Tibial nerve (tissue), 4 donors: ENCODE measurements at regions not wholly inside any gene's neighbourhood (a gene's known extent, or its start where the extent isn't known, plus 50 kb on each side); places are given as distances from the start of the nearest gene placed in this dataset.

Source experiments
- DNase-seq, 2 donors: peaks; one replicate each; pipeline ENCODE4 v3.0.0-alpha.2; 2019; ENCODE audit warnings: low spot score in 2 of 2
- H3K27ac ChIP-seq, 4 donors: fragments of 200-600 bp; sonication (generic) in 3 of 4; one replicate each; pipeline ENCODE4 v1.5.1; 2017 to 2019; ENCODE audit warnings: mild to moderate bottlenecking in 1 of 4
- H3K27me3 ChIP-seq, 2 donors: fragments of 200-600 bp; sonication (generic) in 1 of 2; one replicate each; pipeline versions ENCODE4 v1.5.1 to v1.6.0; 2017 to 2019
- H3K36me3 ChIP-seq, 3 donors: fragments of 200-600 bp; sonication (generic); one replicate each; pipeline ENCODE4 v1.5.1; 2018 to 2019
- H3K4me1 ChIP-seq, 4 donors: fragments of 200-600 bp; sonication (generic) in 3 of 4; one replicate each; pipeline ENCODE4 v1.5.1; 2017 to 2019
- H3K4me3 ChIP-seq, 4 donors: fragments of 200-600 bp; sonication (generic) in 3 of 4; one replicate each; pipeline ENCODE4 v1.5.1; 2017 to 2019; ENCODE audit warnings: mild to moderate bottlenecking in 1 of 4, moderate library complexity in 1 of 4
- H3K9me3 ChIP-seq, 4 donors: fragments of 200-600 bp; sonication (generic) in 3 of 4; one replicate each; pipeline ENCODE4 v1.5.1; 2017 to 2019
- EP300 ChIP-seq, 2 donors: sonication (generic); formaldehyde crosslinking; IDR thresholded peaks; one replicate each; pipeline ENCODE4 v1.6.1; 2017; ENCODE audit warnings: antibody characterized with exemption in 2 of 2, mild to moderate bottlenecking in 1 of 2
- POLR2A ChIP-seq, 2 donors: fragments of 450-650 bp; IDR thresholded peaks; one replicate each; pipeline ENCODE4 v1.6.1; 2017; ENCODE audit warnings: antibody characterized with exemption in 2 of 2, mild to moderate bottlenecking in 2 of 2, moderate library complexity in 2 of 2
- WGBS, 2 donors: methylation state at CpG; one replicate each; pipeline ENCODE4 v1.1.5; 2018; 5-methylcytosine and 5-hydroxymethylcytosine counted together
- TF ChIP-seq, protein P1 (sequence below), 5 experiments: fragments of 200-600 bp in 3 of 5; fragments of 450-650 bp in 2 of 5; sonication (generic) in 3 of 5; IDR thresholded peaks; one replicate each; pipeline ENCODE4 v1.5.1; 2016 to 2019; ENCODE audit warnings: antibody characterized with exemption in 5 of 5, mild to moderate bottlenecking in 3 of 5, moderate library complexity in 2 of 5

DNA sequence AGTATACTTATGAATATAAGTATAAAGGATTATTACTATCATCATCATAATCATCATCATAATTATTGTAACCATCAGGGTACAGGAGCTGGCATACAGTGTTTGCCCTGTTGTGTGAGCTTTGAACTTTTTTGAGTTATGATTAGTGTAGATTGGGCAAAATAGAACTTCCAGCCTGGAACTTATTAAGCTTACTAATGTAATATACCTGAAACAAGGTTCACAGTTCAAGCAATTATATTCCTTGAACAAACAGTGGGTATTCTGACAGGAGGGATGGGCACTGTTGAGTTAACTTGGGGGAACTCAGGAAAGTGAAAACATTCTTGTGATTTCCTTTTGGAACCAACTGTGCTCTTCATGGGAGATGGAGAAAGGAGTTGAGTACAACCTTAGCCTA is 680.0 kb downstream of the DOK5 start:
- TF ChIP-seq, protein P1, sequence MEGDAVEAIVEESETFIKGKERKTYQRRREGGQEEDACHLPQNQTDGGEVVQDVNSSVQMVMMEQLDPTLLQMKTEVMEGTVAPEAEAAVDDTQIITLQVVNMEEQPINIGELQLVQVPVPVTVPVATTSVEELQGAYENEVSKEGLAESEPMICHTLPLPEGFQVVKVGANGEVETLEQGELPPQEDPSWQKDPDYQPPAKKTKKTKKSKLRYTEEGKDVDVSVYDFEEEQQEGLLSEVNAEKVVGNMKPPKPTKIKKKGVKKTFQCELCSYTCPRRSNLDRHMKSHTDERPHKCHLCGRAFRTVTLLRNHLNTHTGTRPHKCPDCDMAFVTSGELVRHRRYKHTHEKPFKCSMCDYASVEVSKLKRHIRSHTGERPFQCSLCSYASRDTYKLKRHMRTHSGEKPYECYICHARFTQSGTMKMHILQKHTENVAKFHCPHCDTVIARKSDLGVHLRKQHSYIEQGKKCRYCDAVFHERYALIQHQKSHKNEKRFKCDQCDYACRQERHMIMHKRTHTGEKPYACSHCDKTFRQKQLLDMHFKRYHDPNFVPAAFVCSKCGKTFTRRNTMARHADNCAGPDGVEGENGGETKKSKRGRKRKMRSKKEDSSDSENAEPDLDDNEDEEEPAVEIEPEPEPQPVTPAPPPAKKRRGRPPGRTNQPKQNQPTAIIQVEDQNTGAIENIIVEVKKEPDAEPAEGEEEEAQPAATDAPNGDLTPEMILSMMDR (IDR thresholded peaks at IDR 0.05) = no peak
- TF ChIP-seq POLR2A (IDR thresholded peaks at IDR 0.05) = no peak
- no peak for TF ChIP-seq EP300 (IDR thresholded peaks at IDR 0.05)
- Histone ChIP-seq H3K4me3 (no peak overlapping the region), H3K27me3 (no peaks in the 10 kb centered on the region), H3K27ac (no peak overlapping the region), H3K36me3 (no peaks in the 10 kb centered on the region), H3K9me3 (peaks cover 0 to 14% (median 0%) of the 10 kb centered on the region in 4 donors), H3K4me1 (peaks cover 0 to 4% (median 0%) of the 10 kb centered on the region in 4 donors)
- no peak for DNase-seq

- TF ChIP-seq EP300 (IDR thresholded peaks at IDR 0.05) (no peak), POLR2A (IDR thresholded peaks at IDR 0.05) (no peak)
- TF ChIP-seq, protein P1 (IDR thresholded peaks at IDR 0.05) = no peak
- peaks cover 0 to 4% (median 0%) of the 10 kb centered on the region in 4 donors for H3K4me1 ChIP-seq
- no peak overlapping the region for H3K4me3 ChIP-seq
- DNase-seq = no peak
- no peaks in the 10 kb centered on the region for H3K27me3 ChIP-seq
- H3K9me3 ChIP-seq = peaks cover 0 to 5% (median 0%) of the 10 kb centered on the region in 4 donors
- H3K27ac ChIP-seq = no peak overlapping the region
- WGBS, 2 donors = 25 to 27% methylated on average over 3 of the region's 3 CpGs
- H3K36me3 ChIP-seq = no peaks in the 10 kb centered on the region
Observed at GRCh38 chr20:55153001-55153645, 677.7 kb downstream of the DOK5 start.

GRCh38 chr20:55151171-55151570 is 675.8 kb downstream of the DOK5 start:
- H3K27me3 ChIP-seq = no peaks in the 10 kb centered on the region
- H3K4me1 ChIP-seq = peaks cover 0 to 4% (median 0%) of the 10 kb centered on the region in 4 donors
- no peak for DNase-seq
- 15 to 17% methylated on average over 4 of the region's 4 CpGs for WGBS, 2 donors
- H3K9me3 ChIP-seq = no peaks in the 10 kb centered on the region
- no peaks in the 10 kb centered on the region for H3K36me3 ChIP-seq
- no peak overlapping the region for H3K27ac ChIP-seq
- TF ChIP-seq EP300 (IDR thresholded peaks at IDR 0.05) = no peak
- no peak overlapping the region for H3K4me3 ChIP-seq

GRCh38 chr20:55143601-55144000 is 668.2 kb downstream of the DOK5 start:
- TF ChIP-seq EP300 (IDR thresholded peaks at IDR 0.05) (no peak), POLR2A (IDR thresholded peaks at IDR 0.05) (no peak)
- TF ChIP-seq, protein P1 (IDR thresholded peaks at IDR 0.05) = no peak
- Histone ChIP-seq H3K27ac (no peak overlapping the region), H3K9me3 (no peaks in the 10 kb centered on the region), H3K36me3 (no peaks in the 10 kb centered on the region), H3K4me3 (no peak overlapping the region), H3K4me1 (no peaks in the 10 kb centered on the region), H3K27me3 (no peaks in the 10 kb centered on the region)
- DNase-seq = no peak

- no peaks in the 10 kb centered on the region for H3K9me3 ChIP-seq
- no peak overlapping the region for H3K4me3 ChIP-seq
- 67 to 71% methylated on average over 5 of the region's 5 CpGs for WGBS, 2 donors
- TF ChIP-seq, protein P1 (IDR thresholded peaks at IDR 0.05) = no peak
- TF ChIP-seq EP300 (IDR thresholded peaks at IDR 0.05) (no peak), POLR2A (IDR thresholded peaks at IDR 0.05) (no peak)
- no peaks in the 10 kb centered on the region for H3K4me1 ChIP-seq
- DNase-seq = no peak
- no peaks in the 10 kb centered on the region for H3K36me3 ChIP-seq
- no peaks in the 10 kb centered on the region for H3K27me3 ChIP-seq
- H3K27ac ChIP-seq = no peak overlapping the region
Observed at GRCh38 chr20:55142932-55143331, 667.5 kb downstream of the DOK5 start.

- no peaks in the 10 kb centered on the region for H3K4me1 ChIP-seq
- H3K27me3 ChIP-seq = no peaks in the 10 kb centered on the region
- H3K4me3 ChIP-seq = no peak overlapping the region
- WGBS, 2 donors = 55 to 57% methylated on average over 3 of the region's 3 CpGs
- DNase-seq = no peak
- TF ChIP-seq EP300 (IDR thresholded peaks at IDR 0.05) (no peak), POLR2A (IDR thresholded peaks at IDR 0.05) (no peak)
- TF ChIP-seq, protein P1 (IDR thresholded peaks at IDR 0.05) = no peak
- no peaks in the 10 kb centered on the region for H3K9me3 ChIP-seq
- H3K27ac ChIP-seq = no peak overlapping the region
- H3K36me3 ChIP-seq = no peaks in the 10 kb centered on the region
Observed at GRCh38 chr20:55140631-55141030, 665.2 kb downstream of the DOK5 start.
